Kidney (tissue), 13 donors: ENCODE measurements at regions not wholly inside any gene's neighbourhood (a gene's known extent, or its start where the extent isn't known, plus 50 kb on each side); places are given as distances from the start of the nearest gene placed in this dataset.

Experiments used
- DNase-seq, 5 donors: peaks; one replicate each; pipeline ENCODE4 v3.0.0-alpha.2; 2013 to 2020
- FAIRE-seq: peaks from 2 replicates; lab custom pipeline; 2012; peaks lifted over from hg19 to GRCh38; lab: Jason Lieb, UNC
- H3K27ac ChIP-seq, 2 donors: one replicate each; pipeline ENCODE4 v1.7.0; 2013; ENCODE audit warnings: low read depth in 2 of 2, low read length in 2 of 2, inconsistent platforms in 1 of 2
- H3K27me3 ChIP-seq: one replicate; pipeline ENCODE4 v1.7.1; 2013; ENCODE audit warnings: low read length, inconsistent platforms; ENCODE audit not compliant: control insufficient read depth, insufficient read depth
- H3K36me3 ChIP-seq, 3 donors: one replicate each; pipeline versions ENCODE4 v1.7.0 to v1.7.1; 2013; ENCODE audit warnings: low read length in 3 of 3, control low read depth in 1 of 3, inconsistent platforms in 1 of 3; ENCODE audit not compliant: insufficient read depth in 3 of 3, control insufficient read depth in 2 of 3
- H3K4me1 ChIP-seq, 3 donors: one replicate each; pipeline versions ENCODE4 v1.7.0 to v1.7.1; 2013; ENCODE audit warnings: low read length in 3 of 3, inconsistent platforms in 1 of 3, low read depth in 1 of 3; ENCODE audit not compliant: control insufficient read depth in 2 of 3, insufficient read depth in 2 of 3
- H3K4me3 ChIP-seq, 3 donors: one replicate each; pipeline versions ENCODE4 v1.7.0 to v1.8.1; 2013; ENCODE audit warnings: low read length in 3 of 3, control low read depth in 1 of 3, inconsistent platforms in 1 of 3
- H3K9ac ChIP-seq, 3 donors: one replicate each; pipeline versions ENCODE4 v1.7.0 to v1.7.1; 2013; ENCODE audit warnings: low read length in 3 of 3, control low read depth in 1 of 3, inconsistent platforms in 1 of 3
- H3K9me3 ChIP-seq, 3 donors: one replicate each; pipeline versions ENCODE4 v1.7.0 to v1.7.1; 2013; ENCODE audit warnings: low read length in 3 of 3, control low read depth in 1 of 3, inconsistent platforms in 1 of 3; ENCODE audit not compliant: control insufficient read depth in 2 of 3, insufficient read depth in 1 of 3
- CTCF ChIP-seq: IDR thresholded peaks from 3 replicates; pipeline ENCODE4 v1.5.1; 2012; ENCODE audit warnings: mild to moderate bottlenecking, moderate library complexity, borderline replicate concordance; ENCODE audit not compliant: insufficient read depth; ENCODE audit errors: extremely low read depth
- intact Hi-C: fragments of 100-400 bp; cut with DNase I; formaldehyde crosslinking; loops from one replicate; pipeline ENCODE4 v1.11.1; 2022
- donor health status: control.
- donor health status: control.
- donor health status: control.
- donor health status: control.
- donor health status: control.
- donor health status: DM: yes; HTN: yes; CAD: no.
- donor health status: Normal renal cell carcinoma (clear cell type).

GRCh38 chr14:45976001-45976400 lies 675.6 kb downstream of the RPL10L start:
- no peaks in the 10 kb centered on the region for H3K27me3 ChIP-seq
- no peak for TF ChIP-seq CTCF
- intact Hi-C loops, result no loop called here
- no peak overlapping the region for H3K9ac ChIP-seq
- DNase-seq, result no peak
- H3K27ac ChIP-seq, result no peak overlapping the region
- no peak overlapping the region for H3K4me3 ChIP-seq
- no peaks in the 10 kb centered on the region for H3K4me1 ChIP-seq
- H3K36me3 ChIP-seq, result no peaks in the 10 kb centered on the region
- H3K9me3 ChIP-seq, result no peaks in the 10 kb centered on the region
- FAIRE-seq, result no peak

- H3K27ac ChIP-seq, result no peak overlapping the region
- H3K27me3 ChIP-seq, result no peaks in the 10 kb centered on the region
- FAIRE-seq (no peak), DNase-seq (no peak)
- no peaks in the 10 kb centered on the region for H3K36me3 ChIP-seq
- no peaks in the 10 kb centered on the region for H3K9me3 ChIP-seq
- no peak overlapping the region for H3K4me3 ChIP-seq
- intact Hi-C loops, result no loop called here
- no peaks in the 10 kb centered on the region for H3K4me1 ChIP-seq
- no peak for TF ChIP-seq CTCF
- no peak overlapping the region for H3K9ac ChIP-seq
Observed at GRCh38 chr14:45972416-45972815, 679.2 kb downstream of the RPL10L start.

- Histone ChIP-seq H3K27ac (no peak overlapping the region), H3K4me3 (no peak overlapping the region), H3K36me3 (no peaks in the 10 kb centered on the region), H3K4me1 (no peaks in the 10 kb centered on the region), H3K9ac (no peak overlapping the region), H3K27me3 (no peaks in the 10 kb centered on the region), H3K9me3 (no peaks in the 10 kb centered on the region)
- intact Hi-C loops, result no loop called here
- TF ChIP-seq CTCF, result no peak
- DNase-seq (no peak), FAIRE-seq (no peak)
Observed at GRCh38 chr14:45970621-45971020, 681.0 kb downstream of the RPL10L start.

GRCh38 chr14:45968037-45968436 lies 683.5 kb downstream of the RPL10L start:
- Histone ChIP-seq H3K4me1 (no peaks in the 10 kb centered on the region), H3K27me3 (no peaks in the 10 kb centered on the region)

More at GRCh38 chr14:45968037-45968436, 683.5 kb downstream of the RPL10L start:
- Histone ChIP-seq H3K9ac (no peak overlapping the region), H3K9me3 (no peaks in the 10 kb centered on the region), H3K27ac (no peak overlapping the region), H3K4me3 (no peak overlapping the region), H3K36me3 (no peaks in the 10 kb centered on the region)
- FAIRE-seq, result no peak
- DNase-seq, result no peak
- TF ChIP-seq CTCF, result no peak
- intact Hi-C loops, result no loop called here
